ENCODE measurements at regions not wholly inside any gene's neighbourhood (a gene's known extent, or its start where the extent isn't known, plus 50 kb on each side); places are given as distances from the start of the nearest gene placed in this dataset.
A peak's percentile ranks its signal among the peaks of the same experiment; 100 is the strongest.
"Not testable (repeated sequence)": the region's sequence is repeated elsewhere in the genome, so short reads cannot be mapped to it uniquely, and the experiment has no call there.

DNA sequence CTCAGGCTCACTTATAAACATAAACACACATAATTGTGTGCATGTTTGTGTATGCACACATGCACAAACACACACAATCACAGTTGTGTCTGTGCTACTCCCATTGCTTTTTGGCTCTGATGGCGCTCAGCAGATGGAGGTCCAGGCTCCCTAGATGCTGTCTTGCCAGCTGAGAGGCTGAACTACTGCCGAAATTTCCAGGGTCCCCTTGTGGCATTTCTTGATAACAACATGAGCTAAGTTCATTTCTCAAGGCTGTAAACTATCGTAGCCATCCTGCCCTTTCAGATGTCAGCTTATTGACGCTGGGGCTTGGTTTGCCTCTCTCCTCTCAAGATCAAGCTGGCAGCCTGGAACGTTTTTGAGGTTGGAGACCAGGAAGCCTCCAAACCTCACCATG, 80.1 kb upstream of the ADRA1D start:
- DNase-seq (no peak), ATAC-seq (no peak)
- Mint-ChIP-seq H3K36me3 (ENCODE audit: low read depth) (no peaks in the 10 kb centered on the region), H3K4me1 (no peaks in the 10 kb centered on the region), H3K27me3 (peaks cover 10% of the 10 kb centered on the region), H3K4me3 (no peak overlapping the region), H3K27ac (no peak overlapping the region), H3K9me3 (ENCODE audit: low read depth) (no peaks in the 10 kb centered on the region)
- CTCF ChIA-PET, result no interaction called here
- intact Hi-C loops (cut with DNase I, micrococcal nuclease), result no loop called here
- POLR2A ChIA-PET, result no interaction called here

DNA sequence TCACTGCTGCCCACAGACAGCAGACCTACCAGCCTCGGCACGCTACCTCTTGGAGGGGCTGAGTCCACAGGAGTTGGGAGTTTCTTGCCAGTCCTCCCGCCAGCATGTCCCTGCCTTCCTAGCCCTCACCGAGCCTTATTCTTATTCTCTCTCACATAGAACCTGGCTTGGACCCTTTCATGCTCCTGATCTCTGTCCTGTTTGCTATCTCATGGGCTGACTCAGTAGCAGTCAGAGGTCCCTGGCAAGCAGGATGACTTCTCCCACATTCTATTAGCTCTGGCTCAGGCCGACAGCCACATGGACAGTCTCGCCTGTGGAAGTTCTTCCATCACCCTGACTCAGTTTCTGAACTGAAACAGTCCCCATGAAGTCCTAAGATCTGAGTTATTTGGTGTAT, 79.5 kb upstream of the ADRA1D start:
- H3K9me3 Mint-ChIP-seq (ENCODE audit: low read depth), result no peaks in the 10 kb centered on the region
- ATAC-seq (no peak), DNase-seq (no peak)
- no peak overlapping the region for H3K27ac Mint-ChIP-seq
- no peak overlapping the region for H3K4me3 Mint-ChIP-seq
- ChIA-PET POLR2A (no interaction called here), CTCF (no interaction called here)
- intact Hi-C loops (cut with DNase I, micrococcal nuclease), result no loop called here
- no peaks in the 10 kb centered on the region for H3K4me1 Mint-ChIP-seq
- H3K36me3 Mint-ChIP-seq (ENCODE audit: low read depth), result no peaks in the 10 kb centered on the region
- H3K27me3 Mint-ChIP-seq, result peaks cover 7% of the 10 kb centered on the region

DNA sequence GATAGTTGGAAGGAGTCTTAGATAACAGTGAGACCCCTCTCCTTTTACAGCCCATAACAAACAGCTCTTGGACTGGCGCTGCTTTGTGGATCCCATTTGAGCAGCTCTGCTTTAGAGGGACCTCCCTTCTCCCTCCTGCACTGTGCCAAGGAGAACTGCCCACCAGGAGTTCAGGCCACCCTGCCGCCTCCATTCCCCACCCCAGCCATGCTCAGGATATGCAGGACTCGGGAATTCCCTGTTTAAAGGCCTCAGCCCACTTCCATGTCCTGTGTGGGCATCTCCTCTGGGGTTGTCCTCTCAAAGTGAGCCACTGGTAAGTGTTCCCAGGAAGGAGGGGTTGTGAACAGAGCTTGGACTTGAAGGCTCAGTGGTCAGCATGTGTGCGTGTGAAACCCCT, 78.9 kb upstream of the ADRA1D start:
- ATAC-seq (no peak), DNase-seq (no peak)
- no peak overlapping the region for H3K4me3 Mint-ChIP-seq
- intact Hi-C loops (cut with DNase I, micrococcal nuclease), result no loop called here
- H3K36me3 Mint-ChIP-seq (ENCODE audit: low read depth), result no peaks in the 10 kb centered on the region
- POLR2A ChIA-PET, result no interaction called here
- H3K4me1 Mint-ChIP-seq, result no peaks in the 10 kb centered on the region
- H3K27me3 Mint-ChIP-seq, result peaks cover 8% of the 10 kb centered on the region
- CTCF ChIA-PET, result no interaction called here
- H3K9me3 Mint-ChIP-seq (ENCODE audit: low read depth), result no peaks in the 10 kb centered on the region
- H3K27ac Mint-ChIP-seq, result no peak overlapping the region

DNA sequence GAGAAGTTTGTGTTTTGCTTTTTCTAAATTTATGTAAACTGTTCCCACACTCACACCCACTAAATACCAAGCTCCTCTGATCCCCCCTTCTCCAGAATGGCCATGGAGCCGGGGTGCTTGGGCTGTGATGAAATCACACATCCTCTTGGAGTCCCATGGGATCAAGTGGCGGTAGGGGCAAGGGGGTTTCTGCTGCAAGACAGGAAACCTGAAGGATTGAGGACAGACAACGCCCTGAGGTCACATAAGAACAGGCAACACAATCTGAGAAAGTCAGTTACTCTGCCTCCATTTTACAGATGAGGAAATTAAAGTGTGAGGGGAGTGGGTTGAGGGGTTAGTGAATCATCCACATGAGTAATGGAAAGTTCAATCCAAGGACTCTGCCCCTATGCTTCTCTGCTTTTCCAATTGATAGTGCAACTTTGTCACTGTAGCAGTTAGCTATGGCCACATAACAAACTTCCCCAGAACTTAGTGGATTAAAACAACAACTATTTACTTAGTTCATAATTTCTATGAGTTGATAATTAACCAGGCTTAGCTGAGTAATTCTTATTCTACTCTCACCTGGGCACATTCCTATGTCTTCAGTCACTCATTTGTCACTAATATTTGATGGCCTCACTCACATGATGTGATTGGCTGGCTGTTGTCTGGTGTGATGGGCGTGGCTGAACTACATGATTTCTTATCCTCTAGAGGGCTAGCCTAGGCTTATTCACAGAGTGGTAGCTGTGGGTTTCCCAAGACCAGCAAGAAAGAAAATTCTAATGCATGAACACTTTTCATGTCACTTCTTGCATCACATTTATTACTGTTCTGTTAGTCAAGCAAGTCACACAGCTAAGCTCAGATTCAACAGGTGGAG, 77.3 kb upstream of the ADRA1D start:
- CTCF ChIA-PET, result interaction anchor here (0.6 to 0.7 kb wide), 2 partner anchors 12 to 226 kb away, joined by 3 read pairs; no protein-coding TSS in a partner anchor
- POLR2A ChIA-PET, result no interaction called here
- DNase-seq (no peak), ATAC-seq (peak; percentile 33)
- Mint-ChIP-seq H3K27ac (no peak overlapping the region), H3K4me1 (no peaks in the 10 kb centered on the region), H3K36me3 (ENCODE audit: low read depth) (no peaks in the 10 kb centered on the region), H3K9me3 (ENCODE audit: low read depth) (no peaks in the 10 kb centered on the region), H3K27me3 (peaks cover 8% of the 10 kb centered on the region), H3K4me3 (no peak overlapping the region)
- intact Hi-C loops (cut with DNase I, micrococcal nuclease), result no loop called here

DNA sequence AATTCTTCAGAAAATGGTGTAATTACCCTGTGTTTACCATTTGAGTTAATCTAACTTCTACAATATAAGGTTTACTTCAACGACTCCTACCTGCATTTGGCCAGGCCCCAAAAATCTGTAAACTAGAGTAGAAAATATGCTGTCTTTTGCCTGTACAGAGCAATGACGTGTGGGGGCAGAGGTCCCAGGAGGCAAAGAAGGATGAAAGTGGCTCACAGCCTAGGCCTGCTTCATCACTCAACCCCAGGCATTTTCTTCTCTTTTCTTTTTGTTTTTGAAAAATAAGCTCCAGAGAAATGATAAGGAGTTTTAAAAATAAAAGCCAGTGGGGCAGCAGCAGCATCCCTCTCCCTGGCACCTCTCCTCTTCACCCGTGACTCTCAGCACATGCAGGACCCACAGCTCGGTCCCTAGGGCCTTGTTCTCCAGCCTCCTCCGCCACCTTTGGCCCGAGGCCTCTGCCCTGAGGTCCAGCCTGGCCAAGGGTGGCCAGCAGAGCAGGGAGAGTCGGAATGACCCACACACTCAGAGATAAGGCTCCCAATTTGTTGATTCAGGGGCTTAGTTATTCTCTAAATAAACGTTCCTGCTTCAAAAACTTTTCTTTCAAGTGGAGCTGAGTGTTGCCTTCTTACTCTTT, 76.6 kb upstream of the ADRA1D start:
- DNase-seq (no peak), ATAC-seq (no peak)
- H3K27ac Mint-ChIP-seq, result no peak overlapping the region
- H3K27me3 Mint-ChIP-seq, result peaks cover 8% of the 10 kb centered on the region
- no peak overlapping the region for H3K4me3 Mint-ChIP-seq
- no peaks in the 10 kb centered on the region for H3K9me3 Mint-ChIP-seq (ENCODE audit: low read depth)
- H3K4me1 Mint-ChIP-seq, result no peaks in the 10 kb centered on the region
- CTCF ChIA-PET, result interaction anchor here (0.6 to 0.7 kb wide), 2 partner anchors 13 to 227 kb away, joined by 3 read pairs; no protein-coding TSS in a partner anchor
- POLR2A ChIA-PET, result no interaction called here
- no peaks in the 10 kb centered on the region for H3K36me3 Mint-ChIP-seq (ENCODE audit: low read depth)
- intact Hi-C loops (cut with DNase I, micrococcal nuclease), result no loop called here

DNA sequence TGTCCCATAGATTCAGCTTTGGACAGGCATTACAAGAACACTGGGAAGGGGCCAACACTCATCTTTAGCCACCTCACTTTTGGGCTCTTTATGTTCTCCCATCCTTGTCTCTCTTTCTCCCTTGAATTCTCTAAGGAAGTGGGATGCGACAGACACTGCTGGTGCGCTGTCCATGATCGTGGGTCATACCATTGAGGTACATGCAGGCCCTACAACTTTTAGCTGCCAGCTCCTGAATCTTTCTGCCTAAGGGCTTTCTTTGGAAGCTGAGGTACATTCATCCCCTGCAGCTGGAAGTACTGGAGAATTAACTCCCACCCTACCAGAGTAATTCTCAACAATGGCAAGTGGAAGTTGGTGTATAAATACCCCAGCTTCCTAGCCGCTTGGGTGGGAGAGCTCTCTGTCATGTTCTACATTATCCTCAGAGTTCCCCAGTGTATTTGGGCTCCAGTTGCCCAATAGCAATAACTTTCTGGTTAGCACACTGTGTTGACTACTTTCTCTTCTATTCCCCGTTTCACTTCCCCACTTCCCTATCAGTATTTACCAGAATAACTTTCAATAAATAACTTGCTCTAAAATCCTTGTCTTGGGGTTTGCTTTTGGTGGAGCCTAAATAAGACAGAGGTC, 75.6 kb upstream of the ADRA1D start:
- intact Hi-C loops (cut with DNase I, micrococcal nuclease), result no loop called here
- H3K36me3 Mint-ChIP-seq (ENCODE audit: low read depth), result no peaks in the 10 kb centered on the region
- no peak overlapping the region for H3K27ac Mint-ChIP-seq
- DNase-seq (no peak), ATAC-seq (no peak)
- H3K9me3 Mint-ChIP-seq (ENCODE audit: low read depth), result no peaks in the 10 kb centered on the region
- H3K4me1 Mint-ChIP-seq, result no peaks in the 10 kb centered on the region
- H3K4me3 Mint-ChIP-seq, result no peak overlapping the region
- POLR2A ChIA-PET, result no interaction called here
- H3K27me3 Mint-ChIP-seq, result peaks cover 8% of the 10 kb centered on the region
- CTCF ChIA-PET, result no interaction called here

DNA sequence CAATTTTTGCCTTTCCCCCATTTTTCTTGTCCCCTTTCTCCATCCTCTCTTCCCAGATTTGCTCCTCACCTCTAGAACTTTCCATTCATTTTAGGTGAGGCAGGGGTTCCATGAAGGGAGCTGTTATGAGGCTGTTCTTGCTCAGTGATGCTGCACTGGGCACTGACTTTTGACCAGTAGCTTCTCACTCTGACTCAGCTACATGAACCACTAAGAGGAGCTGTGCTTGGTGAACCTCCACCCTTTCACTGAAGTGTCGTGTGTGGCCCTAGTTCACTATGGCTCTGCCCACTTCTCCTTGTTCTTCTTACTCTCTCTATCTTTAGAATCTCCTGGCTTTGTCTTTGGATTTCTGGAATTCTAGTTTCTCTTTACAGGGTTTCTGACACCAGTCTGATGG, 73.4 kb upstream of the ADRA1D start:
- H3K36me3 Mint-ChIP-seq (ENCODE audit: low read depth), result no peaks in the 10 kb centered on the region
- ChIA-PET CTCF (interaction anchor here (1.3 kb wide), 1 partner anchor 22 kb away, joined by 3 read pairs; no protein-coding TSS in a partner anchor), POLR2A (no interaction called here)
- peaks cover 8% of the 10 kb centered on the region for H3K27me3 Mint-ChIP-seq
- no peaks in the 10 kb centered on the region for H3K9me3 Mint-ChIP-seq (ENCODE audit: low read depth)
- ATAC-seq (no peak), DNase-seq (no peak)
- intact Hi-C loops (cut with DNase I, micrococcal nuclease), result no loop called here
- H3K27ac Mint-ChIP-seq, result no peak overlapping the region
- no peaks in the 10 kb centered on the region for H3K4me1 Mint-ChIP-seq
- H3K4me3 Mint-ChIP-seq, result no peak overlapping the region

DNA sequence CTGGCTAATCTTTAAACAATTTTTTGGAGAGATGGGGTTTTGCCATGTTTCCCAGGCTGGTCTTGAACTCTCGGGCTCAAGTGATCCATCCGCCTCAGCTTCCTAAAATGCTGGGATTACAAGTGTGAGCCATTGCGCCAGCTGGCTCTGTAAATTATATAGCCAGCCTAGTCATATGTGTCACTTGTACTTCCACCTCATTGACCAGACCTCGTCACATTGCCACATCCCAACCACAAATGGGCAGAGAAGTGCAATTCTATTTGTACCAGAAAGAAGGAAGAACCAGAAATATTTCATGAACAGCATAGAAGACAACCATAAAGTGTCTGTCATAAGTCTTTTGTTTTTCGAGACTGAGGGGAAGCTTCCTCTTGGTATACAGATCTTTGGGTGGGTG, 71.2 kb upstream of the ADRA1D start:
- Mint-ChIP-seq H3K36me3 (ENCODE audit: low read depth) (no peaks in the 10 kb centered on the region), H3K4me1 (no peaks in the 10 kb centered on the region), H3K27ac (no peak overlapping the region), H3K4me3 (no peak overlapping the region), H3K27me3 (peaks cover 8% of the 10 kb centered on the region), H3K9me3 (ENCODE audit: low read depth) (no peaks in the 10 kb centered on the region)
- CTCF ChIA-PET, result interaction anchor here (0.7 kb wide), 1 partner anchor 80 kb away, joined by 3 read pairs; no protein-coding TSS in a partner anchor
- intact Hi-C loops (cut with DNase I, micrococcal nuclease), result no loop called here
- ATAC-seq (no peak), DNase-seq (no peak)
- POLR2A ChIA-PET, result no interaction called here

DNA sequence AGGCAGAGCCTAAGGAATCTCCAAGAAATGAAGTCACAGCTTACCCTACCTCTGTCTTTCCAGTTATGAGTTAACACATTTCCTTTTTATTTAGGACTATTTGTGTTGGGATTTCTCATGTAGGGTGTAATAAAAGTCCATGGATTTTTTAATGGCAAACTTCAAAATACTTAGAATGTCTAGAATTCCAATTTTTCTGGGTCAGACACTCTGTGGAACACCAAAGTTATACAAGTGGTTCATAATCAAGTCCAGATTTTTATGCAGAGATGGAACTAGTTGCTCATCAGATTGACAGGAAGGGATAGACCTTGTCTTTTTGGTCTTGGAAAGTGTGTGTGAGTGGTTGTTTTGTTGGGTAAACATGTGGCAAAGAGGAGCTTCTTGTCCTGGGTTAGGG, 69.8 kb upstream of the ADRA1D start:
- ChIA-PET POLR2A (no interaction called here), CTCF (no interaction called here)
- Mint-ChIP-seq H3K36me3 (ENCODE audit: low read depth) (no peaks in the 10 kb centered on the region), H3K4me1 (no peaks in the 10 kb centered on the region), H3K27ac (no peak overlapping the region), H3K9me3 (ENCODE audit: low read depth) (no peaks in the 10 kb centered on the region), H3K4me3 (no peak overlapping the region), H3K27me3 (peaks cover 8% of the 10 kb centered on the region)
- DNase-seq, result no peak
- ATAC-seq, result no peak
- intact Hi-C loops (cut with DNase I, micrococcal nuclease), result no loop called here

DNA sequence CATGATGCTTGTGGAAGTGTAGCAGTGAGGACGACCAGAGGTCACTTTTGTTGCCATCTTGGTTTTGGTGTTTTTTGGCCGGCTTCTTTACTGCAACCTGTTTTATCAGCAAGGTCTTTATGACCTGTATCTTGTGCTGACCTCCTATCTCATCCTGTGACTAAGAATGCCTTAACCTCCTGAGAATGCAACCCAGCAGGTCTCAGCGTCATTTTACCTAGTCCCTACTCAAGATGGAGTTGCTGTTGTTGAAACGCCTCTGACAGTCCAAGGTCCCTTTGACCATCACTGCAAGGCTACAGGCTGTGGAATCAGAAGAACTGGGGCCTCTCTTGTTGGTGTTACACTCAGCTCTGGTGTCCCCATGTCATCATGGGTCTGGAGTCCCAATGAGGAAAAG, 61.5 kb upstream of the ADRA1D start:
- intact Hi-C loops (cut with DNase I, micrococcal nuclease); H3K27me3 Mint-ChIP-seq; H3K9me3 Mint-ChIP-seq (ENCODE audit: low read depth); H3K27ac Mint-ChIP-seq; CTCF ChIA-PET; H3K4me3 Mint-ChIP-seq; H3K4me1 Mint-ChIP-seq; POLR2A ChIA-PET; H3K36me3 Mint-ChIP-seq (ENCODE audit: low read depth); ATAC-seq; DNase-seq: not testable (repeated sequence)

DNA sequence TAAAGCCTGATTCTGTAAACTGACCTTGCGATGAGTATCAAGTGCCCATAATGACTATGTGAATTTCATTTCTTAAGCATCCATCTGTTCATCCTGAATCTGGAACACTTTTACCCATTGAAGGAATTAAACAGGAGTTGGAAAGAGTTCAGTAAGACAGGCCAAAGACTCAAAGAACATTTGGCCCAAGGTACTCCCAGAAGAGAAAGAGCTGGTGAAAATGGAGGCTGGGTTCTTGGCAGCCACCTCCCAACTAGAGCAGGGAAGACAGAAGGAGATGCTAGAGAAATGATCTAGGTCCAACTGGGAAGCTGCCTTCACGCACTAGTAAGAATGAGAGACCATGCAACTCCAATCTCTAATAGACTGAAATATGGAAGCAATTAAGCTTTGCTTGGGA, 57.1 kb upstream of the ADRA1D start:
- ChIA-PET POLR2A (no interaction called here), CTCF (no interaction called here)
- no peak for DNase-seq
- no peak overlapping the region for H3K4me3 Mint-ChIP-seq
- intact Hi-C loops (cut with DNase I, micrococcal nuclease), result no loop called here
- H3K27me3 Mint-ChIP-seq, result no peaks in the 10 kb centered on the region
- no peak for ATAC-seq
- H3K9me3 Mint-ChIP-seq (ENCODE audit: low read depth), result no peaks in the 10 kb centered on the region
- H3K4me1 Mint-ChIP-seq, result no peaks in the 10 kb centered on the region
- H3K36me3 Mint-ChIP-seq (ENCODE audit: low read depth), result no peaks in the 10 kb centered on the region
- no peak overlapping the region for H3K27ac Mint-ChIP-seq

DNA sequence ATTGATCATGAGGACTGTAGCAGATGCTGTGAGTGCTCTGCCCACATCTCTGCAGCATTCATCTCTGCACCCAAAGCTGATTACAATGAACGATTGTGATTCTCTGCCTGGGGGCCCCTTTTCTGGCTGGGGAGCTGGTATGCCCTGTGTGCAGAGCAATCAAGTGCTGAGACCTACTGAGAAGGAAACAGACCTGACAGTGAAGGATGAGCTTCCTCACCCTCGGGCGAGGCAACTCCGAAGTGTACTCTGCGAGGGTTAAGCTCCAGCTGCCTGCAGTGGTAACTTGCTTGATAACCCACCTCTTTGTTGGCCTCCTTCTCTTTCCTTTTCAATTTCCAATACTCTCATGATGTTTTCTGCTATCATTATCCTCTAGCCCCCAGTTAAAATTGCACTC, 56.0 kb upstream of the ADRA1D start:
- ATAC-seq, result no peak
- Mint-ChIP-seq H3K27me3 (no peaks in the 10 kb centered on the region), H3K9me3 (ENCODE audit: low read depth) (no peaks in the 10 kb centered on the region), H3K4me3 (no peak overlapping the region), H3K36me3 (ENCODE audit: low read depth) (no peaks in the 10 kb centered on the region), H3K4me1 (no peaks in the 10 kb centered on the region), H3K27ac (no peak overlapping the region)
- intact Hi-C loops (cut with DNase I, micrococcal nuclease), result no loop called here
- ChIA-PET POLR2A (no interaction called here), CTCF (no interaction called here)
- no peak for DNase-seq

Measured in activated CD4-positive, alpha-beta T cell treated with anti-CD3 and anti-CD28 coated beads for 36 hours (primary cell).